Neural cell (in vitro differentiated cells): ENCODE measurements at regions not wholly inside any gene's neighbourhood (a gene's known extent, or its start where the extent isn't known, plus 50 kb on each side); places are given as distances from the start of the nearest gene placed in this dataset.

Experiments used
- H2AFZ ChIP-seq: fragments of 200-600, 300-800 bp; sonication (generic), shearing (Covaris generic); 2 replicates; pipeline ENCODE4 v1.6.0; 2014; ENCODE audit warnings: low read depth, mild to moderate bottlenecking, antibody characterized with exemption, low read length, moderate library complexity
- H3F3A ChIP-seq: fragments of 200-600 bp; shearing (Covaris generic); 2 replicates; pipeline ENCODE4 v1.6.1; 2016; ENCODE audit warnings: mild to moderate bottlenecking, moderate library complexity, mixed read lengths, antibody characterized with exemption, low read length; ENCODE audit not compliant: insufficient read depth, poor library complexity, severe bottlenecking
- H3K27ac ChIP-seq: fragments of 200-600, 300-800 bp; sonication (generic), shearing (Covaris generic); 2 replicates; pipeline ENCODE4 v1.5.1; 2014; ENCODE audit warnings: mild to moderate bottlenecking, low read length, moderate library complexity
- H3K27me3 ChIP-seq: fragments of 300-800, 200-600 bp; sonication (generic), shearing (Covaris generic); 2 replicates; pipeline ENCODE4 v1.6.0; 2014; ENCODE audit warnings: mild to moderate bottlenecking, low read depth, low read length, moderate library complexity; ENCODE audit not compliant: insufficient read depth
- H3K36me3 ChIP-seq: fragments of 300-800, 200-600 bp; sonication (generic), shearing (Covaris generic); 2 replicates; pipeline ENCODE4 v1.5.1; 2014; ENCODE audit warnings: mild to moderate bottlenecking, antibody characterized with exemption, low read length, moderate library complexity; ENCODE audit not compliant: insufficient read depth
- H3K4me2 ChIP-seq: fragments of 300-800, 200-600 bp; sonication (generic), shearing (Covaris generic); 2 replicates; pipeline ENCODE4 v1.6.0; 2014; ENCODE audit warnings: mild to moderate bottlenecking, low read length
- H3K4me3 ChIP-seq: fragments of 300-800, 200-600 bp; sonication (generic), shearing (Covaris generic); 2 replicates; pipeline ENCODE4 v1.5.1; 2014; ENCODE audit warnings: mild to moderate bottlenecking, low read length, moderate library complexity
- H3K79me2 ChIP-seq: fragments of 200-600 bp; shearing (Covaris generic); replicated peaks from 2 replicates; pipeline ENCODE4 v1.6.0; 2014; ENCODE audit warnings: mild to moderate bottlenecking, low read length, moderate library complexity; ENCODE audit not compliant: insufficient read depth
- H3K9ac ChIP-seq: fragments of 300-800, 200-600 bp; sonication (generic), shearing (Covaris generic); 2 replicates; pipeline ENCODE4 v1.6.1; 2016; ENCODE audit warnings: mild to moderate bottlenecking, low read length, mixed read lengths
- H3K9me2 ChIP-seq: fragments of 200-600 bp; shearing (Covaris generic); 2 replicates; pipeline ENCODE4 v1.6.1; 2016; ENCODE audit warnings: mild to moderate bottlenecking, low read length, mixed read lengths; ENCODE audit not compliant: insufficient read depth
- H3K9me3 ChIP-seq: fragments of 200-600, 300-800 bp; sonication (generic), shearing (Covaris generic); 2 replicates; pipeline ENCODE4 v1.6.1; 2016; ENCODE audit warnings: mild to moderate bottlenecking, mixed run types, low read length, moderate library complexity, mixed read lengths
- H4K20me1 ChIP-seq: fragments of 200-600 bp; shearing (Covaris generic); 2 replicates; pipeline ENCODE4 v1.6.1; 2016; ENCODE audit warnings: mild to moderate bottlenecking, mixed run types; ENCODE audit not compliant: insufficient read depth
- CTCF ChIP-seq: fragments of 450-650 bp; IDR thresholded peaks from 2 replicates; pipeline ENCODE4 v1.5.1; 2014; ENCODE audit warnings: antibody characterized with exemption, mild to moderate bottlenecking, moderate library complexity; ENCODE audit not compliant: poor library complexity, severe bottlenecking
- EP300 ChIP-seq: fragments of 450-650 bp; conservative IDR thresholded peaks from 2 replicates; pipeline ENCODE4 v1.6.1; 2014; ENCODE audit warnings: antibody characterized with exemption, mild to moderate bottlenecking, moderate library complexity; ENCODE audit not compliant: poor library complexity, severe bottlenecking
- EZH2 ChIP-seq: fragments of 200-600, 300-800 bp; shearing (Covaris generic), sonication (generic); IDR thresholded peaks from 2 replicates; pipeline ENCODE4 v1.6.1; 2014; ENCODE audit warnings: antibody characterized with exemption, low read length, borderline replicate concordance, mild to moderate bottlenecking; ENCODE audit not compliant: insufficient read depth, poor library complexity, severe bottlenecking
- REST ChIP-seq: IDR thresholded peaks from 2 replicates; pipeline ENCODE4 v1.6.1; 2012; ENCODE audit warnings: borderline replicate concordance
- SMC3 ChIP-seq: fragments of 450-650 bp; conservative IDR thresholded peaks from 2 replicates; pipeline ENCODE4 v1.6.1; 2014; ENCODE audit warnings: antibody characterized with exemption, mild to moderate bottlenecking, moderate library complexity; ENCODE audit not compliant: poor library complexity
- TAF1 ChIP-seq: IDR thresholded peaks from 2 replicates; pipeline ENCODE4 v1.6.1; 2012; ENCODE audit warnings: low read depth

- no peak overlapping the region for H2AFZ ChIP-seq
- H3F3A ChIP-seq: no peaks in the 10 kb centered on the region
- H4K20me1 ChIP-seq: no peaks in the 10 kb centered on the region
- no peak overlapping the region for H3K4me3 ChIP-seq
- H3K9me2 ChIP-seq: no peaks in the 10 kb centered on the region
- H3K9ac ChIP-seq: no peak overlapping the region
- no peak for TF ChIP-seq EP300
- no peaks in the 10 kb centered on the region for H3K36me3 ChIP-seq
- no peak overlapping the region for H3K4me2 ChIP-seq
- no peaks in the 10 kb centered on the region for H3K79me2 ChIP-seq
- no peaks in the 10 kb centered on the region for H3K9me3 ChIP-seq
- no peaks in the 10 kb centered on the region for H3K27me3 ChIP-seq
- H3K27ac ChIP-seq: no peak overlapping the region
Measured at GRCh38 chr1:65564493-65564892, 144.0 kb downstream of the LEPR start.

GRCh38 chr1:65568285-65568684, 147.8 kb downstream of the LEPR start:
- Histone ChIP-seq H3K36me3 (no peaks in the 10 kb centered on the region), H3K9ac (no peak overlapping the region), H4K20me1 (no peaks in the 10 kb centered on the region), H3K27ac (no peak overlapping the region), H3F3A (no peaks in the 10 kb centered on the region), H3K9me2 (no peaks in the 10 kb centered on the region), H3K9me3 (no peaks in the 10 kb centered on the region), H3K79me2 (no peaks in the 10 kb centered on the region), H3K4me3 (no peak overlapping the region), H3K27me3 (no peaks in the 10 kb centered on the region), H3K4me2 (no peak overlapping the region), H2AFZ (no peak overlapping the region)
- TF ChIP-seq EP300 (no peak), EZH2 (no peak)

- no peak overlapping the region for H3K27ac ChIP-seq
Measured at GRCh38 chr1:65572701-65573421, 152.4 kb downstream of the LEPR start.

More at GRCh38 chr1:65572701-65573421, 152.4 kb downstream of the LEPR start:
- no peak for TF ChIP-seq CTCF
- TF ChIP-seq TAF1: no peak
- TF ChIP-seq REST: no peak
- no peak for TF ChIP-seq SMC3
- H3K27me3 ChIP-seq: no peaks in the 10 kb centered on the region
- H3K36me3 ChIP-seq: no peaks in the 10 kb centered on the region
- no peaks in the 10 kb centered on the region for H3K9me2 ChIP-seq
- H3F3A ChIP-seq: no peaks in the 10 kb centered on the region
- no peak overlapping the region for H2AFZ ChIP-seq
- H3K9me3 ChIP-seq: no peaks in the 10 kb centered on the region
- H3K79me2 ChIP-seq: no peaks in the 10 kb centered on the region
- no peaks in the 10 kb centered on the region for H4K20me1 ChIP-seq
- H3K4me3 ChIP-seq: no peak overlapping the region
- no peak overlapping the region for H3K9ac ChIP-seq
- no peak overlapping the region for H3K4me2 ChIP-seq
